IMR-90 (cell line): ENCODE measurements at regions not wholly inside any gene's neighbourhood (a gene's known extent, or its start where the extent isn't known, plus 50 kb on each side); places are given as distances from the start of the nearest gene placed in this dataset.

ENCODE experiments used
- ATAC-seq: fragments of 200-7000 bp; cut with Tn5 transposase; 2 replicates; pipeline ENCODE4 v1.9.1; 2020; ENCODE audit warnings: low read depth, mild to moderate bottlenecking, moderate library complexity
- BruUV-seq: library from RNA; stranded (reverse); fragments of 400-500 nt; replicated peaks from 2 replicates; lab custom pipeline; 2021; lab: Mats Ljungman, UMichigan
- CTCF ChIA-PET: fragments of 300-600 bp; formaldehyde crosslinking; extraction: SDS; loops from one replicate; lab custom pipeline; 2021; ENCODE audit warnings: antibody characterized with exemption; lab: Yijun Ruan, JAX
- POLR2A ChIA-PET: fragments of 300-600 bp; sonication (Branson Sonifier 250); formaldehyde crosslinking; loops from one replicate; lab custom pipeline; 2022; ENCODE audit warnings: antibody characterized with exemption; ENCODE audit not compliant: unreplicated experiment; lab: Charles Lee
- DNase-seq: peaks from one replicate; pipeline ENCODE4 v3.0.0; 2013
- H2AFZ ChIP-seq: replicated peaks from 2 replicates; pipeline ENCODE3; 2013; ENCODE audit warnings: low read length, mild to moderate bottlenecking; ENCODE audit not compliant: poor library complexity
- H2AK5ac ChIP-seq: 2 replicates; pipeline ENCODE4 v1.6.1; 2013; ENCODE audit warnings: low read depth, low read length, inconsistent platforms
- H2AK9ac ChIP-seq: replicated peaks from 2 replicates; pipeline ENCODE3; 2013; ENCODE audit warnings: mild to moderate bottlenecking, low read depth, low read length, moderate library complexity; ENCODE audit not compliant: poor library complexity
- H2BK120ac ChIP-seq: 2 replicates; pipeline ENCODE4 v1.6.1; 2013; ENCODE audit warnings: low read depth, low read length, inconsistent platforms
- H2BK15ac ChIP-seq: 3 replicates; pipeline ENCODE4 v1.6.1; 2013; ENCODE audit warnings: low read depth, low read length, inconsistent platforms
- H2BK20ac ChIP-seq: 2 replicates; pipeline ENCODE4 v1.6.1; 2013; ENCODE audit warnings: low read depth, mild to moderate bottlenecking, inconsistent platforms, low read length, moderate library complexity
- H2BK5ac ChIP-seq: 2 replicates; pipeline ENCODE4 v1.6.1; 2013; ENCODE audit warnings: mild to moderate bottlenecking, low read depth, low read length, inconsistent platforms; ENCODE audit not compliant: poor library complexity, severe bottlenecking
- H3K14ac ChIP-seq: replicated peaks from 2 replicates; pipeline ENCODE4 v1.6.1; 2013; ENCODE audit warnings: low read depth, low read length, inconsistent platforms
- H3K18ac ChIP-seq: 2 replicates; pipeline ENCODE4 v1.6.1; 2013; ENCODE audit warnings: low read depth, low read length, control low read depth
- H3K23ac ChIP-seq: 2 replicates; pipeline ENCODE4 v1.6.1; 2013; ENCODE audit warnings: low read depth, low read length, inconsistent platforms
- H3K27ac ChIP-seq: 2 replicates; pipeline ENCODE4 v1.5.1; 2013; ENCODE audit warnings: mild to moderate bottlenecking, control low read depth, low read length; ENCODE audit not compliant: insufficient read depth
- H3K27me3 ChIP-seq: 2 replicates; pipeline ENCODE4 v1.6.1; 2013; ENCODE audit warnings: low read length; ENCODE audit not compliant: control insufficient read depth, insufficient read depth
- H3K36me3 ChIP-seq: 2 replicates; pipeline ENCODE4 v1.6.1; 2013; ENCODE audit warnings: low read length, mixed read lengths; ENCODE audit not compliant: control insufficient read depth, insufficient read depth
- H3K4ac ChIP-seq: 2 replicates; pipeline ENCODE4 v1.6.1; 2013; ENCODE audit warnings: low read depth, low read length, inconsistent platforms
- H3K4me1 ChIP-seq: 2 replicates; pipeline ENCODE4 v1.6.1; 2013; ENCODE audit warnings: low read length, mixed read lengths; ENCODE audit not compliant: control insufficient read depth, insufficient read depth
- H3K4me2 ChIP-seq: 2 replicates; pipeline ENCODE4 v1.6.1; 2013; ENCODE audit warnings: low read depth, mild to moderate bottlenecking, control low read depth, low read length, moderate library complexity
- H3K4me3 ChIP-seq: 2 replicates; pipeline ENCODE4 v1.5.1; 2013; ENCODE audit warnings: low read depth, mild to moderate bottlenecking, control low read depth, low read length, moderate library complexity; ENCODE audit not compliant: insufficient read depth
- H3K56ac ChIP-seq: 2 replicates; pipeline ENCODE4 v1.6.1; 2013; ENCODE audit warnings: low read length, inconsistent platforms; ENCODE audit not compliant: insufficient read depth; ENCODE audit errors: extremely low read depth
- H3K79me1 ChIP-seq, 2 experiments: 2 replicates each; pipeline ENCODE4 v1.6.1; 2013; ENCODE audit warnings: low read length in 2 of 2, inconsistent platforms in 1 of 2, low read depth in 1 of 2
- H3K9ac ChIP-seq: 2 replicates; pipeline ENCODE4 v1.6.1; 2013; ENCODE audit warnings: low read depth, low read length, control low read depth
- H3K9me1 ChIP-seq: 2 replicates; pipeline ENCODE4 v1.6.1; 2013; ENCODE audit warnings: low read length, inconsistent platforms; ENCODE audit not compliant: insufficient read depth
- H3K9me3 ChIP-seq: 2 replicates; pipeline ENCODE4 v1.6.1; 2013; ENCODE audit warnings: low read length; ENCODE audit not compliant: control insufficient read depth, insufficient read depth
- H4K20me1 ChIP-seq: 2 replicates; pipeline ENCODE4 v1.6.1; 2013; ENCODE audit warnings: low read length, inconsistent platforms; ENCODE audit not compliant: insufficient read depth
- H4K5ac ChIP-seq: 2 replicates; pipeline ENCODE4 v1.6.1; 2013; ENCODE audit warnings: mild to moderate bottlenecking, low read depth, low read length, control low read depth
- H4K8ac ChIP-seq, 2 experiments: 2 replicates each; pipeline ENCODE4 v1.6.1; 2013; ENCODE audit warnings: low read depth in 2 of 2, low read length in 2 of 2, control low read depth in 1 of 2, inconsistent platforms in 1 of 2
- H4K91ac ChIP-seq: 2 replicates; pipeline ENCODE4 v1.6.1; 2013; ENCODE audit warnings: low read depth, low read length, inconsistent platforms; ENCODE audit not compliant: insufficient read depth
- BHLHE40 ChIP-seq: fragments of 150-350 bp; IDR thresholded peaks from 2 replicates; pipeline ENCODE4 v1.6.1; 2016; ENCODE audit warnings: mild to moderate bottlenecking, low read depth, low read length
- CEBPB ChIP-seq: IDR thresholded peaks from 2 replicates; pipeline ENCODE4 v1.6.1; 2012; ENCODE audit warnings: low read depth, low read length, improper control_type of control experiment
- CHD1 ChIP-seq: IDR thresholded peaks from 2 replicates; pipeline ENCODE4 v1.6.1; 2012; ENCODE audit warnings: low read depth, low read length, improper control_type of control experiment
- ELK1 ChIP-seq: fragments of 150-350 bp; IDR thresholded peaks from 2 replicates; pipeline ENCODE4 v1.6.1; 2016; ENCODE audit warnings: low read depth, mild to moderate bottlenecking, low read length, moderate library complexity, borderline replicate concordance
- FOS ChIP-seq: fragments of 150-350 bp; IDR thresholded peaks from 2 replicates; pipeline ENCODE4 v1.6.1; 2016; ENCODE audit warnings: low read depth, low read length
- MAFK ChIP-seq: IDR thresholded peaks from 2 replicates; pipeline ENCODE4 v1.6.1; 2012; ENCODE audit warnings: low read depth, low read length, improper control_type of control experiment
- MAZ ChIP-seq: IDR thresholded peaks from 2 replicates; pipeline ENCODE4 v1.6.1; 2012; ENCODE audit warnings: low read depth, mild to moderate bottlenecking, low read length, improper control_type of control experiment, moderate library complexity, borderline replicate concordance
- MXI1 ChIP-seq: IDR thresholded peaks from 2 replicates; pipeline ENCODE4 v1.6.1; 2012; ENCODE audit warnings: low read depth, mild to moderate bottlenecking, low read length, moderate library complexity, borderline replicate concordance
- NFE2L2 ChIP-seq: fragments of 150-350 bp; IDR thresholded peaks from 2 replicates; pipeline ENCODE4 v1.6.1; 2016; ENCODE audit warnings: low read depth, mild to moderate bottlenecking, low read length
- POLR2A ChIP-seq: IDR thresholded peaks from 2 replicates; pipeline ENCODE4 v1.6.1; 2012; ENCODE audit warnings: mild to moderate bottlenecking, low read depth, low read length
- RAD21 ChIP-seq: IDR thresholded peaks from 2 replicates; pipeline ENCODE4 v1.6.1; 2012; ENCODE audit warnings: low read length, improper control_type of control experiment
- RCOR1 ChIP-seq: IDR thresholded peaks from 2 replicates; pipeline ENCODE4 v1.6.1; 2012; ENCODE audit warnings: mild to moderate bottlenecking, low read length, improper control_type of control experiment; ENCODE audit not compliant: insufficient replicate concordance
- RFX5 ChIP-seq: IDR thresholded peaks from 2 replicates; pipeline ENCODE4 v1.8.0; 2012; ENCODE audit warnings: low read depth, mild to moderate bottlenecking, low read length, moderate library complexity
- SMC3 ChIP-seq: fragments of 150-350 bp; IDR thresholded peaks from 2 replicates; pipeline ENCODE4 v1.6.1; 2016; ENCODE audit warnings: low read depth, mild to moderate bottlenecking, antibody characterized with exemption, low read length, moderate library complexity
- USF2 ChIP-seq: fragments of 150-350 bp; IDR thresholded peaks from 2 replicates; pipeline ENCODE4 v1.6.1; 2017; ENCODE audit warnings: mild to moderate bottlenecking, antibody characterized with exemption, low read length, low read depth
- dilution Hi-C: fragments of 300-500 bp; cut with HindIII; formaldehyde crosslinking; loops from one replicate; pipeline ENCODE4 v1.14.3; 2018; ENCODE audit warnings: low sequenced_read_pairs; ENCODE audit not compliant: unreplicated experiment
- in situ Hi-C: fragments of 300-500 bp; cut with MboI; formaldehyde crosslinking; loops from 3 replicates; pipeline ENCODE4 v1.14.3; 2019; ENCODE audit warnings: low sequenced_read_pairs, inconsistent platforms, mixed read lengths
- intact Hi-C: fragments of 100-400 bp; cut with micrococcal nuclease; formaldehyde crosslinking; loops from 2 replicates; pipeline ENCODE4 v1.10.0; 2022
- TF ChIP-seq, protein P1 (sequence below): conservative IDR thresholded peaks from 2 replicates; pipeline ENCODE4 v1.5.1; 2012; ENCODE audit warnings: mild to moderate bottlenecking, low read depth, low read length, improper control_type of control experiment

DNA sequence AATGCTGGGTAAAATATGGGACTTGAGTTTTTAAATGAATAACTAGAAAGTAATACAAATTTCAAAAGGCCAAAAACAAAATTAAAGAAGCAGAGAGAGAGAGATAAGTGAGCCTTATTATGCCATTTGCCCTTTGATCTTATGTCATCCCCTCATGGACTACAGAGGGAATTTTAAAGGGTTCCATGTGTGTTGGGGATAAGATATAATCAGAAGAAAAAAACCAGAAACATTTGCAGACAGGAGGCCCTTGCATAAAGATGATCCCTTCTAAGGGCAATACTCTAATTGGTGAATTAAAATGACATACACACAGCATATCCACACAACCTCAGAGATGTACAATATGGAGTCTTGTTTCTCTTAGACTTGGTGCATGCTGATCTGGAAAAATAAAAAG is 406.6 kb upstream of the LARGE1 start:
- Histone ChIP-seq H2BK120ac (no peak overlapping the region), H2AK5ac (no peak overlapping the region), H3K4me3 (no peak overlapping the region), H2BK20ac (no peak overlapping the region), H4K5ac (no peak overlapping the region), H3K56ac (no peak overlapping the region), H3K27ac (no peak overlapping the region), H4K20me1 (no peaks in the 10 kb centered on the region), H2BK15ac (no peak overlapping the region), H3K79me1 (no peaks in the 10 kb centered on the region), H3K4me1 (no peaks in the 10 kb centered on the region), H3K18ac (no peak overlapping the region), H4K91ac (no peak overlapping the region), H3K9me3 (peaks cover 20% of the 10 kb centered on the region), H3K4ac (no peak overlapping the region), H2AK9ac (no peak overlapping the region), H3K9ac (no peak overlapping the region), H3K23ac (no peak overlapping the region), H2AFZ (no peak overlapping the region), H3K14ac (no peak overlapping the region), H3K27me3 (no peaks in the 10 kb centered on the region), H3K9me1 (no peaks in the 10 kb centered on the region), H2BK5ac (no peak overlapping the region), H4K8ac (no peak overlapping the region), H3K36me3 (no peaks in the 10 kb centered on the region), H3K4me2 (no peak overlapping the region)
- ATAC-seq (no peak), DNase-seq (no peak)
- dilution Hi-C loops: no loop called here
- BruUV-seq: no TSS peak
- POLR2A ChIA-PET: interaction anchor here (0.6 kb wide), 1 partner anchor 818 kb away, joined by 3 read pairs; no protein-coding TSS in a partner anchor
- in situ Hi-C loops: no loop called here
- TF ChIP-seq BHLHE40 (no peak), MAZ (no peak), RCOR1 (no peak), POLR2A (no peak), SMC3 (no peak), RAD21 (no peak), RFX5 (no peak), USF2 (no peak), NFE2L2 (no peak), MAFK (no peak), FOS (no peak), CHD1 (no peak), CEBPB (no peak), ELK1 (no peak), MXI1 (no peak)
- TF ChIP-seq, protein P1, sequence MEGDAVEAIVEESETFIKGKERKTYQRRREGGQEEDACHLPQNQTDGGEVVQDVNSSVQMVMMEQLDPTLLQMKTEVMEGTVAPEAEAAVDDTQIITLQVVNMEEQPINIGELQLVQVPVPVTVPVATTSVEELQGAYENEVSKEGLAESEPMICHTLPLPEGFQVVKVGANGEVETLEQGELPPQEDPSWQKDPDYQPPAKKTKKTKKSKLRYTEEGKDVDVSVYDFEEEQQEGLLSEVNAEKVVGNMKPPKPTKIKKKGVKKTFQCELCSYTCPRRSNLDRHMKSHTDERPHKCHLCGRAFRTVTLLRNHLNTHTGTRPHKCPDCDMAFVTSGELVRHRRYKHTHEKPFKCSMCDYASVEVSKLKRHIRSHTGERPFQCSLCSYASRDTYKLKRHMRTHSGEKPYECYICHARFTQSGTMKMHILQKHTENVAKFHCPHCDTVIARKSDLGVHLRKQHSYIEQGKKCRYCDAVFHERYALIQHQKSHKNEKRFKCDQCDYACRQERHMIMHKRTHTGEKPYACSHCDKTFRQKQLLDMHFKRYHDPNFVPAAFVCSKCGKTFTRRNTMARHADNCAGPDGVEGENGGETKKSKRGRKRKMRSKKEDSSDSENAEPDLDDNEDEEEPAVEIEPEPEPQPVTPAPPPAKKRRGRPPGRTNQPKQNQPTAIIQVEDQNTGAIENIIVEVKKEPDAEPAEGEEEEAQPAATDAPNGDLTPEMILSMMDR: no peak
- CTCF ChIA-PET: no interaction called here
- intact Hi-C loops: no loop called here
